GM19467 (cell line): ENCODE measurements at regions not wholly inside any gene's neighbourhood (a gene's known extent, or its start where the extent isn't known, plus 50 kb on each side); places are given as distances from the start of the nearest gene placed in this dataset.
"Not testable (repeated sequence)": the region's sequence is repeated elsewhere in the genome, so short reads cannot be mapped to it uniquely, and the experiment has no call there.

ENCODE experiments used
- ATAC-seq: cut with Tn5 transposase; IDR thresholded peaks from one replicate; pipeline ENCODE4 v1.9.1; 2021; ENCODE audit warnings: mild to moderate bottlenecking, moderate library complexity; ENCODE audit not compliant: unreplicated experiment

- ATAC-seq, result no peak
These were observed 617.1 kb downstream of the EPM2A start for GRCh38 chr6:145118224-145118623.

DNA sequence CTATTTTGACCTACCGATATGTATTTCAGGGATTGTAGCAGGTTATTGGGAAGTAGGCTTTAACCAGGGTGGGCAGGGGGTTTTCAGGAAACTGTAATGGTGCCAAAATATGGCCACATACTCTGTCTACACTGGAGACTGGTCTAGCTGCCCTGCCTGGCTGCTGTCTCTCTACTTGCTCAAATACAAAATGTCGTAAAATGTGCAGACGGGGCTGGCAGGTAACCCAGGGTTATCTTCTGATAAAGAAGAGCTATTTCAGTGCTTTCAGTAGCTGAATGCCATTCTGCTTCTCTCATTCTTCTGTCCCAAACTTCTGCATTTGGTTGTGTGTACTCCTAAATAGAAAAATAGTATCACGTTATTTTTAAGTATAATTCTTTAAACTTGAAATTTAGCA is 616.2 kb downstream of the EPM2A start:
- no peak for ATAC-seq

- no peak for ATAC-seq
These were observed 602.6 kb downstream of the EPM2A start for GRCh38 chr6:145132709-145133108.

DNA sequence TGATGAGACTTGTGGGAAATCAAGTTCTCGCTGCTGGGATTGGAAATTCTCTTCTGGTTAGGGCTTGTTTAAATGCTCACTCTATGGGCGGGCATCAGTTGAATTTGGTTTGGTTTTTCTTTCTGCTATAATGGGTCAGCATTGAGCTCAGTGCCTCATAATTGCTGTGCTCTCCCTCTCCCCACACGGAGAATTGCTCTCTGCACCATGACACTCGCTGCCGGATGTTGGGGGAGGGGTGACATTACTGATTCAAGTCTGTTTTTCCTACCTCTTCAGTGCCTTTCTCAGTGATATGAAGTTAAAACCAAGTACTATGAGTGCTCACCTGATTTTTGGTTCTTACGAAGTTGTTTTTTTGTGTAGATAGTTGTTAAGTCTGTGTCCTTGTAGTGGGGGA is 599.6 kb downstream of the EPM2A start:
- no peak for ATAC-seq

DNA sequence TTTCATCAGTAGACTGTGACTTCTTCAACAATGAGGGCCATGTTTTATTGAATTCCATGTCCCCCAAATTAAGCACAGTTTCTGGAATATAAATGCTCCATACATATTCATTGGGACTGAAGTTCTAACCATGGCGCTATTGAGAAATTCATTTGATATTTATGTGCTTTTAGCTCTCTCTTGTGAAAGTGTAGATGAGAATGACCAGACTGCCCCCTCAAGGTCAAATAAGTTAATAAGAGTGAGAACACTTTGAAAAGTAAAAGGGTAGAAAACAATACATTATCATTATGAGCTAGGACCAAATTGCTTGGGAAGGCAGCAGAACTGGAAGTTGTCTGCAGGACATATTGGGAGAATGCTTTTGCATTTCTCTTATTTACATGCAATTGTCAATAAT is 597.9 kb downstream of the EPM2A start:
- ATAC-seq, result no peak

DNA sequence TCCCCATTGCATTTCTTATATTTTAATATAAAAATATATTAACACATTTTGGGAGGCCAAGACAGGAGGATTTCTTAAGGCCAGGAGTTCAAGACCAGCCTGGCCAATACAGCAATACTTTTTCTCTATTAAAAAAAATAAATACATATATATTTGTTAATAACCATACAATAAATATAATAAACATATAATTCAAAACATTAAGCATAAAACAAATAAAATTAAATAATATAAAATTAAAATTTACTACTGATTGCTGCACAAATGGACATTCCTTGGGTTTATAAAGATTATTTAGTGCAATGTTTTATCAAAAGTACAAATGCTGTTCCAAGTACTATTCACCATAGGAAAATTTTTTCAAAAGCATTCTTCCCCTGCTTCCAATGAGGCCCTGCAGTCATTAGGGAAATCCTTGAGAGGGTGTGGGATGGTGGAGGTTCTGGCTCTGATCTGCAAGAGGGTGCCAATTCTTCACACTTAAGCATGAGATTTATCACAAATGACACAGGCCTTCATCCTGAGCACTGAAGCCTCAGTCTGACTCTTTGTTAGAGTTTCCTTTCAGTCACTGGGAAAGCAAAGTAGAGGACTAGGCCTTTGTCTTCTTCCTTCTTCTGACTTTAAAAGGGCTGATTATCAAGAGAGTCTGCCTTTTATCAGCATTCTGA is 596.7 kb downstream of the EPM2A start:
- ATAC-seq, result no peak

DNA sequence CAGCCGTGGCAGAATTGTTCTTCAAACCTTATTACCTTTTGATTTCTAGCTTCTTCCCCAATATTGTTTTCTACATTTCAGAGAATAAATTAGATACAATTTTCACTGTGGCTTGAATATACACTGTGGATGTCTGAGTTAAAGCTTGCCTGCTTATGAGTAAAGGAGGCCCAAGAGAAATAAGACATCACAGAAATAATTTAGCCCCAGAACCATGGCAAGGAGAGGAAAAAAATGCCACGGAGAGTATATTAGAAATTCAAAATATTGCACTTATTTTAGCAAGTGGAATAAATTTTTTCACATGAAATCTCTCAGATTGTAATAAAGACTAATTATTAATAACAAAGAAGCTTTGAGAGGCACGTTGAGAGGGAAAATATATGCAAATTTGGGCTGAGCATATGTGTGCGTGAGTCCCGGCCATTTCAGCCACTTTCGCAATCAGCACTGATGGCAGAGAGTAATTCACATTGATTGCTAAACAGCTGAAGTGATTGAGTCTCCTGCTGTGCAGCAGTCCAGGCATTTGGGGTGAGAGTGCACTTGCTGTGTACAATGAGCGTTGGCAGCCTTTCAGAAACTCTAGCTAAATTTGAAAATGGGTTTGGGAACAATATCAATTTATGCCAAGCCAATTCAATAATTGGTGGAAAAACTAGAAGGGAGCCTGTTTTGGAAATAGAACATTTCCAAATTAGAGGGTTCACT is 596.0 kb downstream of the EPM2A start:
- ATAC-seq, result no peak

DNA sequence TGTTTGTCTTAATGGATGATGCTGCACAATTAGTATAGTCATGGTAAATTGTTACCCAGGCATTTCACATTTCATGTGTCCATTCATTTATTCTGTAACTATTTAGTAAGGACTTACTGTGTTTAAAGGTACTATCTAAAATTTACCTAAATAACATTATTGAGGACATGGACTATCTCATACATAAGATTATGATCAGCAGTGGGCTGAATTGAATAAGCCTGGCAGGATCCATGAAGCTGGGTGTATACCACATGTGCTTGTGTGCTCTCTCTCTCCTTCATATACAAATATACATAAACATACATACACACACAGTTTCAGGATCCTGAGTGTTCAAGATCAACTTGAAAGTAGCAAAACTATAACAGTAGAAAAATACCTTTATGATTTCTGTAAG is 595.4 kb downstream of the EPM2A start:
- no peak for ATAC-seq

DNA sequence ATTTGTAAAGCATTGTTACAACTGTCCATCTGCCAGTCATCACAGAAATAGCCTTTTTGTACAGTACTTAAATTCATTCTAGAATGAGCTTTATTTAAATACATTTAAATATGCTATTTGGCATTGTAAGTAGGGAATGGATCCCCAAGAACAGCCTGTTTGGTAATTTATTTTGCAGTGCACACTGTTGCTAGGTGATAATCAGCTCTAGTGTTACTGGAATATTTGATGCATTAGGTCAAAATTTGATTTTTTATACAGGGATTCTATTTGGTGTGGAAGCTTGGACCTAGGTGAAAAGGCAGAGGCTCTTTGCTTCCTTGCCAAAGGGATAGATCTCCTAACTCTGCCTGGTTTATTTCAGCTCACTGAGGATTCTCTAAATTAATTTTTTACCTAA is 593.7 kb downstream of the EPM2A start:
- ATAC-seq, result no peak

DNA sequence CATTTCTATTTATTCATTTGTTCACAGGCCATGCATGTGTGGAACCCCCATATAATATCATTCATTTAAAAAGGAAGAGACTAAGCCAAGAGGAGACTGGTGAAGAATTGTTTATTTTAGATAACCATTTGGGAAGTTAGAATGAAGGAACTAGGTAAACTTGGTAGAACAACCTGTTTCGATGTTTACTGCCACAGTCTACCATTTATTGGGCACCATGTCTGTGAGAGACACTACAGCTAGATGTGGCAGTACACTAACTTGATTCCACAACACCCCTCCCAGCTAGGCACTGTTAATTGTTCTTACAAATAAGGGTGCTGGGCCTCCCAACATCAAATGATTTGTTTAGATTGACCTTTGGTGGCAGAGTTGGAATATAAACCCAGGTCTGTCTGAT is 592.4 kb downstream of the EPM2A start:
- no peak for ATAC-seq

GRCh38 chr6:145143379-145143778 is 591.9 kb downstream of the EPM2A start:
- ATAC-seq, result no peak

DNA sequence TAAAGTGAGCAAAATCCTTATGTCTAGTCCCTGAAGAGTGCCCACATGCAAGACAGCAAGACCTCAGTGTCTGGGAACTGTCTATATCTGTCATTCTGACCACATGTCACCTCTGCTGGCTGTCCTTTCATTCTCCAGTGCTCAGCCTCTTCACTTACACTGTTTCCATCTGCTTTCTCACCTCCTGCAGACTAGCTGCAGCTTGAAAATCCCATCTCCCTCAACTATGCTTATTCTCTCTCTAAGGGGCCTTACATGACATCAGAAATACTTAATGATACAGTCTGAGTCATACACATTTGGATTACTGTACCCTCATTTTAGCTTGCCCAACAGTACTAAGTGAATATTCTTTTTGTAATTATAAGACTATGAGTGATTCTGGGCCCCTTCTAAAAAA is 587.8 kb downstream of the EPM2A start:
- no peak for ATAC-seq

GRCh38 chr6:145147981-145148749 is 587.2 kb downstream of the EPM2A start:
- ATAC-seq, result no peak

- no peak for ATAC-seq
These were observed 586.5 kb downstream of the EPM2A start for GRCh38 chr6:145148776-145149175.

- ATAC-seq, result no peak
These were observed 583.7 kb downstream of the EPM2A start for GRCh38 chr6:145151624-145152023.

GRCh38 chr6:145153495-145153894 is 581.8 kb downstream of the EPM2A start:
- ATAC-seq, result no peak

DNA sequence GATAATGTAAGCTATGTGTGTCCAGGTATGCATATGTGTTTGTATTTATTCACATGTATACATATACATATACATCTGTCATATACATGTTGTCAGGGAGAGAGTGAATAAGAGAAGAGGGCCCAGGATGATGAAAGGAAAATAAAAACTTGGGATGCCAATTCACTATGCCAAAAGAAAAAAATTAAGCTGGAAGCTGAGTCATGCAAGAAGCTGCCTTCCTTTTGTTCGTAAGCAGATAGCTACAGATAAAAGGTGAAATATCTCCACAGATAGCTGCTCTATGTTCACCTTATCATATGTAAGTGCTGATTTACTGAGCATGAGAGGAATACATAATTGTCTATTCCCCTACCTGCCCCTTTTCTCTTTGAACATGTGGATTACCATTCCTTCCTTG is 579.9 kb downstream of the EPM2A start:
- no peak for ATAC-seq

DNA sequence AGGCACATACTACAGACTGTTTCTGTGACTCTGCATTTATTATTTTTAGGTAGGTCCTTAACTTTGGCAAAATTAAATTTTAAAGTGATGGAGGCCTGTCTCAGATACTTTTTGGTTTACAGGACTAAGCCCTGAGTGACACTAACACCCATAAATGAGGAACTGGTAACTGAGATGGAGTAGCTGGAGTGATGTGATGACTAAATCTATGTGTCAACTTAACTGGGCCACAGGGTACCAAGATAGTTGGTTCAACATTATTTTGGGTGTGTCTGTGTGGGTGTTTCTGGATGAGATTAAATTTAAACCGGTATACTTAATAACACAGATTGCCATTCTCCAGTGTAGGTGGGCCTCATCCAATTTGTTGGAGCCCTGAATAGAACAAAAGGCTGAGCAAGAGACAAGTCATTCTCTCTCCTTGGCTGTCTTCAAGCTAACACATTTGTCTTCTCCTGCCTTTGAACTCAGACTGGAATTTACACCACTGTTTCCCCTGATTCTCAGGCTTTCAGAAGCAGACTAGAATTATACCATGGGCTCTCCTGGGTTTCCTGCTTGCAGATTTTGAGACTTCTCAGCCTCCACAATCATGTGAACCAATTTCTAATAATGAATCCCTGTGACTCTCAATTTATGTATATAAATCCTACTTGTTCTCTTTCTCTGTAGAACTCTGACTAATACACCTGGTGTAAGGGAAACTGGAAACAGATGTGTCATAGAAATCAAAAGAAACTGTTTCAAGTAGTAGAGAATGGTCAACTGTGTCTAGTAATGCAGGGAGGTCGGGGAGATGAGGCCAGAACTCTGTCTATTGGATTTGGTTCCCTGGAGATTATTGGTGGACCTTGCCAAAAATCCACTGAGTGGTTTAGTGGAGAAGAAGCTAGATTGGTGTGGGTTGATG is 579.2 kb downstream of the EPM2A start:
- no peak for ATAC-seq

DNA sequence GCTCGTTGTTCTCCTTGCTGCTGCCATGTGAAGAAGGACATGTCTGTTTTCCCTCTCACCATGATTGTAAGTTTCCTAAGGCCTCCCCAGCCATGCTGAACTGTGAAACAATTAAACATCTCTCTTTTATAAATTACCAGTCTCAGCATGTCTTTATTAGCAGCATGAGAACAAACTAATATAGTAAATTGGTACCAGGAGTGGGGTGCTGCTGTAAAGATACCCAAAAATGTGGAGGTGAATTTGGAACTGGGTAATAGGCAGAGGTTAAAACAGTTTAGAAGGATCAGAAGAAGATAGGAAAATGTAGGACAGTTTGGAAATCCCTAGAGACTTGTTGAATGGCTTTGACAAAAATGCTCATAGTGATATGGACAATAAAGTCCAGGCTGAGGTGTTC is 576.7 kb downstream of the EPM2A start:
- not testable (repeated sequence) for ATAC-seq

- no peak for ATAC-seq
These were observed 575.4 kb downstream of the EPM2A start for GRCh38 chr6:145159921-145160320.

GRCh38 chr6:145161501-145161900 is 573.8 kb downstream of the EPM2A start:
- ATAC-seq, result no peak
